ENCODE measurements at regions not wholly inside any gene's neighbourhood (a gene's known extent, or its start where the extent isn't known, plus 50 kb on each side); places are given as distances from the start of the nearest gene placed in this dataset.

GRCh38 chr15:46589088-46589487, 954.3 kb downstream of the SQOR start:
- no peak for TF ChIP-seq GATA3 (IDR thresholded peaks at IDR 0.05; ENCODE audit: low read depth, low read length)
- TF ChIP-seq GATA2 (IDR thresholded peaks at IDR 0.05; ENCODE audit: low read depth, low read length): no peak
